ENCODE measurements at regions not wholly inside any gene's neighbourhood (a gene's known extent, or its start where the extent isn't known, plus 50 kb on each side); places are given as distances from the start of the nearest gene placed in this dataset.

- TF ChIP-seq ZFX (IDR thresholded peaks at IDR 0.05) (no peak), CTCF (conservative IDR thresholded peaks at IDR 0.05) (no peak)
Measured at GRCh38 chr2:42976351-42976750, 184.0 kb upstream of the HAAO start.
